GM10266 (cell line): ENCODE measurements at regions not wholly inside any gene's neighbourhood (a gene's known extent, or its start where the extent isn't known, plus 50 kb on each side); places are given as distances from the start of the nearest gene placed in this dataset.

ENCODE experiments used
- DNase-seq: peaks from one replicate; pipeline ENCODE4 v3.0.0; 2012; ENCODE audit errors: extremely low spot score
- CTCF ChIP-seq: IDR thresholded peaks from 2 replicates; pipeline ENCODE4 v1.5.1; 2012; ENCODE audit warnings: mild to moderate bottlenecking, low read depth; ENCODE audit not compliant: control insufficient read depth, insufficient read depth; ENCODE audit errors: missing control alignments

GRCh38 chr14:85912141-85912540 lies 382.2 kb downstream of the FLRT2 start:
- DNase-seq, result no peak
- TF ChIP-seq CTCF, result no peak

GRCh38 chr14:85911044-85911443 lies 381.1 kb downstream of the FLRT2 start:
- DNase-seq, result no peak
- no peak for TF ChIP-seq CTCF

- no peak for TF ChIP-seq CTCF
- DNase-seq, result no peak
Measured at GRCh38 chr14:85909581-85909980, 379.6 kb downstream of the FLRT2 start.

GRCh38 chr14:85907536-85907935 lies 377.6 kb downstream of the FLRT2 start:
- DNase-seq, result no peak
- TF ChIP-seq CTCF, result no peak

- no peak for DNase-seq
- TF ChIP-seq CTCF, result no peak
Measured at GRCh38 chr14:85897808-85898207, 367.9 kb downstream of the FLRT2 start.

- TF ChIP-seq CTCF, result no peak
Measured at GRCh38 chr14:85895603-85896002, 365.7 kb downstream of the FLRT2 start.

GRCh38 chr14:85892251-85892650 lies 362.3 kb downstream of the FLRT2 start:
- no peak for DNase-seq
- TF ChIP-seq CTCF, result no peak

More at GRCh38 chr14:85895603-85896002, 365.7 kb downstream of the FLRT2 start:
- DNase-seq, result no peak
